Progenitor cell of endocrine pancreas (in vitro differentiated cells): ENCODE measurements at regions not wholly inside any gene's neighbourhood (a gene's known extent, or its start where the extent isn't known, plus 50 kb on each side); places are given as distances from the start of the nearest gene placed in this dataset.

ENCODE experiments used
- DNase-seq: peaks from one replicate; pipeline ENCODE4 v3.0.0; 2021; ENCODE audit warnings: low spot score; ENCODE audit not compliant: unreplicated experiment
- H3K27ac Mint-ChIP-seq: 2 replicates; pipeline ENCODE4 v1.8.0; 2021; ENCODE audit warnings: mild to moderate bottlenecking, moderate library complexity, mixed read lengths
- H3K27me3 Mint-ChIP-seq: 2 replicates; pipeline ENCODE4 v1.8.0; 2021; ENCODE audit warnings: mixed read lengths
- H3K36me3 Mint-ChIP-seq: 2 replicates; pipeline ENCODE4 v1.8.0; 2022; ENCODE audit warnings: mixed read lengths; ENCODE audit not compliant: insufficient read depth
- H3K4me1 Mint-ChIP-seq: 2 replicates; pipeline ENCODE4 v1.8.0; 2021; ENCODE audit warnings: low read depth, mixed read lengths
- H3K4me3 Mint-ChIP-seq: 2 replicates; pipeline ENCODE4 v1.8.0; 2021; ENCODE audit warnings: low read depth, mild to moderate bottlenecking, moderate library complexity, mixed read lengths
- H3K9me3 Mint-ChIP-seq: 2 replicates; pipeline ENCODE4 v1.8.0; 2021; ENCODE audit warnings: low read depth, mixed read lengths
- CTCF ChIP-seq: fragments of 200-600 bp; sonication (generic); IDR thresholded peaks from one replicate; pipeline ENCODE4 v1.5.0; 2021; ENCODE audit warnings: antibody characterized with exemption, mild to moderate bottlenecking; ENCODE audit not compliant: unreplicated experiment

- peaks cover 7% of the 10 kb centered on the region for H3K9me3 Mint-ChIP-seq
Measured at GRCh38 chr13:88345171-88345847, 674.1 kb downstream of the SLITRK5 start.

GRCh38 chr13:88360761-88361160, 689.6 kb downstream of the SLITRK5 start:
- Mint-ChIP-seq H3K36me3 (peaks cover 1% of the 10 kb centered on the region), H3K27ac (no peak overlapping the region), H3K4me1 (peaks cover 9% of the 10 kb centered on the region), H3K9me3 (peaks cover 15% of the 10 kb centered on the region), H3K27me3 (no peaks in the 10 kb centered on the region), H3K4me3 (no peak overlapping the region)
- no peak for TF ChIP-seq CTCF
- no peak for DNase-seq

More at GRCh38 chr13:88345171-88345847, 674.1 kb downstream of the SLITRK5 start:
- no peaks in the 10 kb centered on the region for H3K4me1 Mint-ChIP-seq
- H3K4me3 Mint-ChIP-seq = no peak overlapping the region
- no peaks in the 10 kb centered on the region for H3K27me3 Mint-ChIP-seq
- no peak overlapping the region for H3K27ac Mint-ChIP-seq
- no peak for TF ChIP-seq CTCF
- no peak for DNase-seq
- peaks cover 2% of the 10 kb centered on the region for H3K36me3 Mint-ChIP-seq

- Mint-ChIP-seq H3K4me3 (no peak overlapping the region), H3K27ac (no peak overlapping the region), H3K9me3 (peaks cover 5% of the 10 kb centered on the region), H3K4me1 (no peaks in the 10 kb centered on the region), H3K36me3 (no peaks in the 10 kb centered on the region), H3K27me3 (no peaks in the 10 kb centered on the region)
- no peak for DNase-seq
- TF ChIP-seq CTCF = no peak
Measured at GRCh38 chr13:88369866-88370265, 698.7 kb downstream of the SLITRK5 start.

GRCh38 chr13:88376760-88377388, 705.7 kb downstream of the SLITRK5 start:
- DNase-seq = no peak
- Mint-ChIP-seq H3K27me3 (no peaks in the 10 kb centered on the region), H3K36me3 (no peaks in the 10 kb centered on the region), H3K27ac (no peak overlapping the region), H3K4me3 (no peak overlapping the region), H3K9me3 (peaks cover 3% of the 10 kb centered on the region), H3K4me1 (no peaks in the 10 kb centered on the region)
- no peak for TF ChIP-seq CTCF

- Mint-ChIP-seq H3K9me3 (peaks cover 3% of the 10 kb centered on the region), H3K36me3 (no peaks in the 10 kb centered on the region), H3K4me1 (peaks cover 1% of the 10 kb centered on the region), H3K27ac (no peak overlapping the region), H3K27me3 (no peaks in the 10 kb centered on the region), H3K4me3 (no peak overlapping the region)
- TF ChIP-seq CTCF = no peak
- no peak for DNase-seq
Measured at GRCh38 chr13:88377852-88378251, 706.7 kb downstream of the SLITRK5 start.
